NCI-H82 treated with DMSO at 0.1 percent for 48 hours (cell line): ENCODE measurements at regions not wholly inside any gene's neighbourhood (a gene's known extent, or its start where the extent isn't known, plus 50 kb on each side); places are given as distances from the start of the nearest gene placed in this dataset.

ENCODE experiments used
- DNase-seq: peaks from one replicate; lab custom pipeline; 2025; ENCODE audit not compliant: unreplicated experiment; lab: John Stamatoyannopoulos, UW

DNA sequence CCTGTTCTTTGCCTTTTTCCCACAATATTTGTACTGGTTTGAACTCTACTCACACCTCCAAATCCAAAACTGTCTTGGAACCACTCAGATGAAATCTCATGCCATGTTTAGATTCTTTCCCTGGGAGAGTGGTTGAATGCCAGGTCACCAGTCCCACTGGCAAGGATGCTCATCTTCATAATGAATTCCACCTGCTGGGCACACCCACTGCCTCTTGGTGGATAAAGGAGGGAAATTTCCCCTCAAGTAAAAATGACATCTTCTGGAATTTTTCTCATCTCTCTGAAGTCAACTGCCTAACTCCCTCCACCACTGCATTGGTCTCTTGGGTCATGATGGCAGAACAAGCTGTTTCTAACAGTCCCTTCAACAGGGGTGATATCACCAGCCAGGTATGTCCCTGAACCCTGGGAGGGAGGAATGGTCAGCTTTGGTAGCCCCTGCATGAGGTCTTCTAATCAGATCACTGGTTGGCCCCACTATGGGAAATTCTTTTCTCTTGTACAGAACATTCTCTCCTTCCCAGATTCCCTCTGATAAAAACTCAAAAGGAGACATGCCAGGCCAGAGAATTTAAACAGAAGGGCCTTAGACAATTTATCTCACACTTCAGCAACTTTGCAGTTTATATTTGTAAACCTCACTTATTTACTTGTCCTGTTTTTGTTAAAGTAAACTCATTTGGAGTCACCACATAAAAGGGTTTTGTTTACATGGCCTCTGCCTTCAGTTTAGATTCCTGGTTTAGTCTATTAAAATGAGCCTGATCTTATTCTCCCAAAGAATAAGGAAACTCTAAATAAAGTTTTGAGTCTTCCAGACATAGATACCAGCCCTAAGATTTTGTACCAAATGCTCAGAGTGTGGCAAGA, 143.4 kb downstream of the WNT5A start:
- DNase-seq: no peak

DNA sequence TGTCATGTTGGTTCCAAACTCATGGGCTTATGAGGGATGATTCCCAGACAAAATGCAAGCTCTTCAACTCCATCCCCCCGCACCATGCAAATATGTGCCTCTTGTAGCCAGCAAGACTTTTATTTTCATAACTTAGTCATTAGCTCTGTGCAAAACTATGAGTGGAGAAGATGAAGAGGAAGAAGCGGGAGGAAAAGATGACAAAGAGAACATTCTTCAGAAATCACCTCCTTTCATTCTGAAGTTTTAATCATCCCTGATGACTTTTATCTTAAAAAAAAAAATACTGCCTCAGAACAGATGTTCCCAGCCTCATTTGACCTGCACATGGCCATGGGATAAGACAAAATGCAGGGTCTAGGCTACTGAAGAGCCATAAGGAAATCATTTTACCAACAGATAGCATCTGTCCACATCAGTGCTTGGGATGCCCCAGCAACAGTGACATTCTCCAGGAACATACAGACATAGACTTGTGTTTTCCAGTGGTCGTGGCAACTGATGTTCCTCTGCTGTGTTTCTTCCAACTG, 145.5 kb downstream of the WNT5A start:
- no peak for DNase-seq

DNA sequence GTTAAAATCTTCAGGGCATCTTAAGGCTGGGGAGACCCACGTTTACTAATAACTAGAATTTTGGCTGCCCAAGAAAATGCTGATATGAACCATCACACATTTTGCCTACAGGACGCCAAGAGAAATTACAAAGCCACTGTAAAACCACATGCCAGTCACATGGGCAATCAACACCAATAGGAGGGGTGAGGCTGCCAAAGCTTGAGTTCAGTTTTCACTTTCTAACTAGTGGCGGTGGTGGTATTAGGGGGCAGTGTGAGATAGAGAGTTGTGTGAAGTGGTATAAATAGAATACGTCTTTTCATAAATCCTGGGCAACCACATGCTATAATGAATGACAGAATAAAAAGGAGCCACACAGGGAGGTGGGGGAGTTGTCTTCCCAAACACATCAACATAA, 147.3 kb downstream of the WNT5A start:
- DNase-seq: no peak

DNA sequence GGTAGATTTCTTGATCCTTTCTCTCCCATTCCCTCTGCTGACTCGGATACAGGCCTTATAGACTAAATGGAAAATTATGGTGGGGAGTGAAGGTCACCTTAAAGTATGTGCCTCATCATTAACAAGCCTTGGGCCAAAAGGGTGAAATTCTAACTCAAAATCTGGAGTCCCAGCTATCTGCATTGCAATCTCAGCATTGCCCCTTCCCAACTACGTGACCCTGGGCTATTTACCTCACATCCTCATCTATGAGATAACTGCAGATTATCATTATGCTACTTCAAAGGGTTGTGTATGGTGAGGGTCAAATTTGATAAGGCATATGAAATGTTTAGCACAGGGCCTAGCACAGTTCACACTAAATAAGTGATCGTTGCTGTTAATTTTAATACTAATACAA, 147.7 kb downstream of the WNT5A start:
- no peak for DNase-seq

DNA sequence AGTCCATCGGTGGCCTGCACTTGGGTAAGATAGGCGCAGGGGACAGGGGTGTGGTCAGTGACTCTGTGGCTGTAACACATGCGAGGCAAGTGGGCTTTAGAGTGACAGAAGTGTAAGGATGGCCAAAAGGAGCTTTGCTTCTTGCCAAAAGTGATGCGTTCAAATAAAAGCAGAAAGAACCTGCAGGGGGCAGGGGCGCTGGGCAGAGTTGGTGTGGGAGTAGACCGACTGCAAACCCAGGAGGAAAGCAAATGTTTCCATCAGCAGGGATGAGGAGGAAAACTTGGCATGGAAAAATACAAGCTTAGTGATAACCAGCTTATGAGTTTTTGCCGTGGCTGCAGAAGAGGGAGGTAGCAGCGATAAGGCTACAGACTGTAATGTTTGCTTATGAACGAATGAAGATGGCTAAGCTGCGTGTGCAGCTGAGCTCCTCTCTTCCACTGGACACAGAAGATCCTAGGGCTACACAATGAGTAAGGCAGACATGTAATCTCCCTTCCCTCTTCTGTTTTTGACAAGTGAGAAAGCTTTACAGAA, 149.4 kb downstream of the WNT5A start:
- no peak for DNase-seq

DNA sequence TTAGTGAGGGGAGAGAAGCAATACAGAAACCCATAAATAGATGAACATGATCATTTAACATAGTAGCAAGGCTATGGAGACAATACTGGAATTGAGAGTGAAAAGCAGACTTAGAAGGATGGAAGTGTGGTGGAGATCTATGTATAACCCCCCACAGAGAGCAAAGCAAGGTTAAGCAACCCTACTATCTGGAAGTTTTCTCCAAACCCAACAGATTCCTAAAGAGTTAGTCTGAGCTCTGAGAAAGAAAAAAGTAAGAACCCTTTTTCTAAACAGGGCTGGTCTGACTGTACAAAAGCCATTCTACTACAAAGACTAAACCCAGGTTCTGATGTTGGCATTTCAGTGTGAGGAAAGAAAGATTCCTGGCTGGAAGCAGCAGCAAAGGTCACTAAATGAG, 153.2 kb downstream of the WNT5A start:
- no peak for DNase-seq

DNA sequence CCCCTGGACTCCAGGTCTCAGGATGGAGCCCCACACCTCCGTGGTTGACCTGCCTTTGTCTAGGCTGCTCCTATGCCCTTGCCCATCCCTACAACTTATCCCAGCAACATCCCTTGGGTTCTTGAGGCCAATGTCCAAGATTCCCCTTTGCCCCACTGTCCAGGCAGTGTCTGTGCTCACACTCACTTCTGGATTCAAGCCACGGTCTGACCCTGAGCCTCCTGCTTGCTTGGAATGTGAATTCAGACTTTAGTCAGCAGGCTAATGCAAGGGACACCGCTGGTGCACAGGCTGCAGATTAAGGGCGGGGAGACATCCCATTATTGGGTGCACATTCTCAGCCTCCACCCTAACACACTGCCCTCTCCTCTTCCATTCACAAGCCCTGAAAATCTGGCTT, 154.1 kb downstream of the WNT5A start:
- no peak for DNase-seq

DNA sequence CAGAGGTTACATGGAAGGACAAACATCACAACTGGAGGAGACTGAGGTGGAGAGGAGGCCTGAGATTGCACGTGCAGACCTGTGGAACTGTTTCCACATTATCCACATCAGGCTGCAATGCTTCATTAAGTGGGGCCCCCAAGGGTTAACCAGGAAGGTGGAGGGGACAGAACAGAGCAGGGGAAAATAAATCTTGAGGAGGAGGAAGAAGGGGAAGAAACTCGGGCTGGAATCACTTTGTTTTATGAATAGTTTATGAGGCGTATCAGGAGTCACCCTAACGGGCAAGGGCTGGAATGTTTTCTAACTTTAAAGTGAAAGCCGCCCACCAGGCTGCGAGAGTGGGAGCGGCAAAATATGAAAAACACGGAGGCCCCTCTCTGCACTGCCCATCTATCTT, 154.9 kb downstream of the WNT5A start:
- DNase-seq: no peak

DNA sequence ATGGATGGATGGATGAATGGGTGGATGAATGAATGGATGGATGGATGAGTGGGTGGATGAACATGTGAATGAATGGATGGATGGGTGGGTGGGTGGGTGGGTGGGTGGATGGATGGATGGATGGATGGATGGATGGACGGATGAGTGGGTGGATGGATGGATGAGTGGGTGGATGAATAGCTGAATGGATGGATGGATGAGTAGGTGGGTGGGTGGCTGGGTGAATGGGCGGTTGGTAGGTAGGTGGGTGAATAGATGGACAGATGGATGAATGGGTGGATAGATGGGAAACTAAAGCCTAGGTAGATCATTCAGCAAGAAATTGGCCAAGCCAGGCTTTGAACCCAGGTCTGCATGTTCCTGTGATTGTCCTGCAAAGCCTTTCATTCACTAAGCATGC, 155.6 kb downstream of the WNT5A start:
- no peak for DNase-seq

DNA sequence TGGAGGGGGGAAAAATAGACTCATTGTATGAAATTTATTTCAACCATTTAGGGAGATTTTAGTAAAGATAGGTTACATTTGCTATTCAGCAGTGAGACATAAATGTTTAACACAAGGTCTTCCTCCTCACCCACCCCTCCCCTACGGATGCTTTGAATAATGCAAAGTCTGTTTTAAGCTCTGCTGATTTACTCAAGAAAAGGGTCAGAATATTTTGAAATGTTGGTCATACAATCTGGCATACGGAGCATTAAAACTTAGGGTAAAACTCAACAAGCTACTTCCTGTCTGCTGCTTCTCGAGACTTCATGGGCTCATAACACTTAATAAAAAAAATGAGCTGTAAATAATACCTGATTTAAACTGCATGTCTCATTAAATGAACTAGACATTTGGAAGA, 156.3 kb downstream of the WNT5A start:
- no peak for DNase-seq

DNA sequence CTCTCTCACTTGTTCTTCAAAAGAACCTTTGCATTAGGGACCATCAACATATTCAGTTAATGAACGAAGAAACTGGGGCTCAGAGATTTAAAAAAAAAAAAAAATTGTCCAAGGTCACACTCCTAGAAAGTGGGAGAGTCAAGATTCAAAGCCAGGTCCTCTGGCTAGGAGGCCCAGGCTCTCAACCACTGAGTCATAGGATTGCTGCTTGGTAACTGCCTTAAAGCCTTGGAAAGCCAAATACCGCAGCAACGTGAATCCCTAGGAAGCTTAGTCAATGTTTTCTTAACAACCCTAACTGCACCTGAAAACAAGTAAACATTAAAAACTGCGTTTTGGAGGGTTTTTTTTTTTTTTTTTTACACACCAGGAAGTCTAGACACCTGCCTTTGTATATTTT, 156.8 kb downstream of the WNT5A start:
- DNase-seq: no peak

DNA sequence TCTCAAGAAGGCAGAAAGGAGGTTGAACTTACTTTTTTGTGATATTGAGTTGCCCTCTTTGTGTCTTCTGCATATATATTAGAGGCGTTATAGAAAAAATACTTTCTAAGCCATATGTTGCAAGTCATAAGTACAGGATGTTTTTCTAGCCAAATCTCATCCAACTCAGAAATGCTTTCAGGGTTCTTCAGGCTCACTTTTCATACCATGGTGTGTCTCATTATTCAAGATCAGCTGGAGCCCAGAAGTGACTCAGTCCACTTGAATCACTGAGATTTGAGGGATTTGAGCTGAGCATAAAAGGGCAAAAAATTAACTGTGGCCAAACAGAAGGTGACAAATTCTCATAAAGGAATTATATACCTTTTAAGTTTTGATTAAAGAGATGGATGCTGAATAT, 157.3 kb downstream of the WNT5A start:
- DNase-seq: no peak

DNA sequence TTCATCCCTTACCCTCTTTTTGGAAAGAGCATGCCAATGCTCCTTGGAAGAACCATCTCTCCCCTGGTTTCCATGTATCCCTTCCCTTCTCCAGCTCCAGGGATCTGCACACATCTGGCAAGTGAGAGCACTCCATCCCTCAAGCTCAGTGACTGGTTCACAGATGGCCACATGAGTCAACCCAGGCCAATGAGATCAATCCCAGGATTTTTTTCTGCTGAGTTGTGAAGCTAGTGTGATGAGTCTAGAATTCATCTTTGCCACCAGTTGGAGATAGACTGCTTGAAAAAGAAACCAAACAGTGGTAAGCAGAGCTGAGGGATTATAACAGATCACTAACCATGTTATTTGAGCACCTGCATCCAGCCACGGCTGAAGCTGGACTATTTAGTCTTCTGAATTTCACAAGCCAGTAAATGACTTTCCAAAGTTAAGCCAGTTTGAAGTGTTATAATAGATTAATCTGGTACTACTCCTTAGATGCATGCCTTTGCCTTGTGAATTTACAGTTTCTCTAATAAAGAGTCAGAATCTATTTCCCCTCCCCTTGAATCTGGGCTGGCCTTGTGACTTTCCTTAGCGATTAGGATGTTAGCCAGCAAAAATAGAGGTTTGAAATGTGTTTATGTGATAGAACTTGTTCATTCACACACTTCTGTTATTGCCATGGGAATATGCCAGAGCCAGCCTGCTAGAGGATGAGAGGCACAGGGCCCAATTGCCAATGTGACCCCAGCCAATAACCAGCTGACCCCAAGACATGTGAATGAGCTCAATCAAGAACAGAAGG, 159.8 kb downstream of the WNT5A start:
- DNase-seq: no peak

DNA sequence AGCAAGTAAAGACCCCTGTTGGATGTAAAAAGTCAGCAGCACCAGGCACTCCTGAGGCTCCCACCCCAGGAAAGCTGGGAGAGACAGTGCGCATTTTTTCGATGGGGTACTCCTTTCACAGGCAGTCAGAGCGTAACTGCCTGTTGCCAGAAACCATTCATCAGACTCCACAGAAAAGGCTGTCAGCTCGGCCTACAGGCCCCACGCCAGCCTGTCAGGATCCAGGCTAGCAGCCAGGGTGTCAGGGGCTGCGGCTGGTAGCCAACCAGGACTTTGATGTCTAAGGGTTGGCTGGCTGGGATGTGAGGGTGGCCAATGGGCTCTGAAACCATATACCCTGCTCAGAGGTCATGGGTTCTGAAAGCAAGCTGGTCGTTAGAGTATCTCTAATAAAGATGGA, 164.5 kb downstream of the WNT5A start:
- DNase-seq: no peak

DNA sequence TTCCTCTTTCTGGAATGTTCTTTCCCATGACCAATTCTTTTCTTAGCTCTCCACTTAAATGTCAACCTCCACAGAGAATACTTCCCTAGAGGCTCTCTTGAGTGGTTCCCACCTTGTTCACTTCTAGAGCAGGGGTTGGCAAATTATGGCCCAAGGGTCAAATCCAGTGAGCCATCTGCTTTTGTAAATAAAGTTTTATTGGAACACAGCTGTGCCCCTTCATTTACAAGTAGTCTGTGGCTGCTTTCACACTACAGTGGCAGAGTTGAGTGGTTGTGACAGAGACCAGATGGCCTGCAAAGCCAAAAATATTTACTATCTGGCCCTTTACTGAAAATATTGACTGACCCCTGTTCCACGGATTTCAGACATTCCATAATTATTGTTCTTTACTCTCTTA, 166.2 kb downstream of the WNT5A start:
- DNase-seq: no peak

DNA sequence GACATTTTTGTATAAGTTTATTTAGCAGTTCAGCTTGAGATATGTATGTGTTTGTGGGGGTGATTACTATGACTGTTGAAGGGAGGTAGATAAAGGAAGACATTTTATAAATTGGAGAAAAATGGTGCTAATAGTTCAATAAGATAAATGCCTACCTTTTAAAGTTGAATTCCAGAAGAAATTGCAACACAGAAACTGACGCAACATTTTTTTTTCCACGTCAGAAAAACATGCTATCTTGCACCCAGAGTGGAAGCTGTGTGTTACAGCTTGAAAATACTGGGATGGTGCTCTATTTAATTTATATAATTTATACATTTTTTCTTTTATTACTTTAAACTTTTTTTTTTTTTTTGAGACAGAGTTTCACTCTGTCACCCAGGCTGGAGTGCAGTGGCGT, 171.7 kb downstream of the WNT5A start:
- no peak for DNase-seq

DNA sequence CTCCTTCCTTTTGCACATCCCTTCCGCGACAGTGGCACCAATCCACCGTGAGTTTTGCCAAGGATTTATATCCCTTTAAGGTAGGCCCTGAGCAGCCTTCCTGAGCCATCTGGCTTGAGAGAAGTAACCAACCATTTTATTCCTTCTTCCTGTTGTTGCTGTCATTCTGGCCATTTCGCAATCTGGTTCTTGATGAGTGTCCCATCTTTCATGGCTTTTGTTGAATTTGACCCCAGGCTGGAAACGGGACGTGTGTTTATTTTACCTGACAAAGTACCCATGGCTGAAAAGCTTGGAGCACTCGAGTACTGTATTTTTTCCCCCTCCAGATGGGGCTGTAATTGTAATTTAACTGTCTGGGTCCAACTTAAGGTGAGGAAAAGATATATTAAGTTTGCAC, 173.4 kb downstream of the WNT5A start:
- no peak for DNase-seq

DNA sequence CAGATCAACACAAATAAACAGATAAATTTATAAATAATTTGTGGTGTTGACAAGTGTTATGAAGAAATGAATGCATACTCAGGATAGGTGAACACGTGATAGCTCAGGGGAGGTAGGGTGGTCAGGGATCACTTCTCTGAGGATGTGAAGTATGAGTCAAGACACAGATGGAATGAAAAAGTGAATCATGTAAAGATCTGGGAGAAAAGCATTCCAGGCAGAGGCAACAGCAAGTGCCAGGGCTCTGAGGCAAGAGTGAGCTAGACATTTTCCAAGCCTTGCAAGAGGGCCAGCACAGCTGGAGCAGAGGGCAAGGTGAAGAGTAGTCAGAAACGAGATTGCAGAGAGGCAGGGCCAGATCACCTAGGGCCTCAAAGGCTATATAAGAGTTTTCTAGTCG, 177.8 kb downstream of the WNT5A start:
- DNase-seq: no peak

DNA sequence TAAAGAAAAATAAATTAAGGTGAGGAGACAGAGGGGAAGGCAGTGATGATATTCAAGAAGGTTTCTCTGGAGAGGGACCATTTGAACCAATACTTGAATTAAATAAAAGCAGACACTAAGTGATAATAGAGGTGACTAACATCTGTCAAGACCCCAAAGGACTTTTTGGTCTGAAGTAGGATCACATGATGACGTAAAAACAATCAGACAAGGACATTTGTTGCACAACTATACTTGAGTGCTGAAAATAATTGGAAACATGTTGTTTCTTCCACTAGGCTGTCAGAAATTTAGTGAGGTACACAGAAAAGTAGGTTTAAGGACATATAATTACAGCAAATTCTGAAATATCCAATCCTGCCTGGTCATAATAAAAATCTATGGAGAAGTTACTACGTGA, 179.5 kb downstream of the WNT5A start:
- DNase-seq: no peak

DNA sequence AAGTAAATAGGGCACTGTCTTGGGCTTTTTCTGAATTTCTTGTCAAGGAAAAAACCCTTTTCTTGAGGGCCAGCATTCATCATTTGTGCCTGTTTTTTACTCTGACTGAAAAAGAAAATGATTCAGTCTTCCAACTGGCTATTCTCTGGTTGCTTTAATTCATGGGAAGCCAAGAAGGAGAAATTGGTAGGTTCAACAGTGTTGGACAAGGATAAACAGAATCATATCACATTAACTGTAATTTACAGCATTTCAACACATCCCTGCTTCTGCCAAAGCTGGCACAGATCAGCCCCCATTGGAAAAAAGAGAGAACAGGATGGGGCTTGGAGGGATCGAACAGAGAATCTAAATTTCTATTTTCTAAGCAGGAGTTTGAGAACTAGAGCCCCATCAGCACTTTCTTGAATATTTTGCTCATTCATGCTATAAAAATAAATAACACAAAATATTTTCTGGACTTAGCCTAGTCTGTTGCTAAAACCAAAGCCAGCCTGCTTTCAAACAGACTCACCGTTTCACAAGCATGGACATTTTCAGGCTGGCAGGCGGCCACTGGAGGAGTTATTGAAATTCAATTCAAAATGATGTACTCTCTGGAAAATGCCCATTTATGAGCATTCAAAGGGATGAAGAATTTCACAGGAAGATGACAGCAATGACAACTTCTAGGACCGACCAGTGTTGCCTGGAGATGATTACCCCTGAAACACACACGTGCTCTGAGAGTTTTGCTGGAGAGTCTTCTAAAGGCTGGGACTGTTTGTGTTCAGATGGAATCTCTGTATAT, 181.2 kb downstream of the WNT5A start:
- DNase-seq: no peak

DNA sequence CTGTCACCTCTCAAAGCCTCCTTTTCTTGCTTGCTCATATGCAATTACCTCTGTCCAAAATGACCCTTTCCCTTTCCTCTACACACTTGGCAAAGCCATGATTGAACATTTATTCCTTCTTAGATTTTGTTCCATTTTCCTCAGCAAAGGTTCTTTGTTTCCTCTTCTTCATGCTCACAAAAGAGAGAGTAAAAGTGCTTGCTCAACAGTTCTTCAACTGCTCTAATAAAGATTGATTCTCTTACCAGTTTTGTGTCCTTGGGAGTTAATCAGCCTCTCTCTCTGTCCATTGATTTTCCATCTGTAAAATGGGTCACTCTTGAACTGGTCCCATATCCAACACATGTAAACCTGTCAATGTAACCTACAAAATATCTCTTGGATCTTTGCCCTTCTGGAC, 186.4 kb downstream of the WNT5A start:
- DNase-seq: no peak
